ENCODE measurements at regions not wholly inside any gene's neighbourhood (a gene's known extent, or its start where the extent isn't known, plus 50 kb on each side); places are given as distances from the start of the nearest gene placed in this dataset.
A peak's percentile ranks its signal among the peaks of the same experiment; 100 is the strongest.

GRCh38 chr5:26828294-26828693, 210.1 kb downstream of the CDH9 start:
- DNase-seq: no peak

DNA sequence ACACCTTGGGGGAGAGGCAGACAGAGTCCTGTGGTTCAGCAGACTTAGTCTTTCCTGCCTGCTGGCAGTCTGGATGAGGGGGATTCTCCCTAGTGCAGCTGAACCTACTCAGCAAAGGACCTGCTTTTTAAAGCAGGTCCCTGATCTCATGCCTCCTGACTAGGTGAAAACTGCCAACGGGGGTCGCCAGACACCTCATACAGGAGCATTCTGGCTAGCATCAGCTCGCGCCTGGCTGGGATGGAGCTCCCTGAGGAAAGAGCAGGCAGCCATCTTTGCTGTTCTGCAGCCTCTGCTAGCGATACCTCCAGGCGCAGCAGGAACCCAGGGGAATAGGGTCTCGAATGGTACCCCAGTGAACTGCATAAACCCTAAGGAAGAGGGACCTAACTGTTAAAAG, 225.2 kb downstream of the CDH9 start:
- no peak for DNase-seq

- DNase-seq: no peak
Observed at GRCh38 chr5:26812714-26813113, 225.7 kb downstream of the CDH9 start.

DNA sequence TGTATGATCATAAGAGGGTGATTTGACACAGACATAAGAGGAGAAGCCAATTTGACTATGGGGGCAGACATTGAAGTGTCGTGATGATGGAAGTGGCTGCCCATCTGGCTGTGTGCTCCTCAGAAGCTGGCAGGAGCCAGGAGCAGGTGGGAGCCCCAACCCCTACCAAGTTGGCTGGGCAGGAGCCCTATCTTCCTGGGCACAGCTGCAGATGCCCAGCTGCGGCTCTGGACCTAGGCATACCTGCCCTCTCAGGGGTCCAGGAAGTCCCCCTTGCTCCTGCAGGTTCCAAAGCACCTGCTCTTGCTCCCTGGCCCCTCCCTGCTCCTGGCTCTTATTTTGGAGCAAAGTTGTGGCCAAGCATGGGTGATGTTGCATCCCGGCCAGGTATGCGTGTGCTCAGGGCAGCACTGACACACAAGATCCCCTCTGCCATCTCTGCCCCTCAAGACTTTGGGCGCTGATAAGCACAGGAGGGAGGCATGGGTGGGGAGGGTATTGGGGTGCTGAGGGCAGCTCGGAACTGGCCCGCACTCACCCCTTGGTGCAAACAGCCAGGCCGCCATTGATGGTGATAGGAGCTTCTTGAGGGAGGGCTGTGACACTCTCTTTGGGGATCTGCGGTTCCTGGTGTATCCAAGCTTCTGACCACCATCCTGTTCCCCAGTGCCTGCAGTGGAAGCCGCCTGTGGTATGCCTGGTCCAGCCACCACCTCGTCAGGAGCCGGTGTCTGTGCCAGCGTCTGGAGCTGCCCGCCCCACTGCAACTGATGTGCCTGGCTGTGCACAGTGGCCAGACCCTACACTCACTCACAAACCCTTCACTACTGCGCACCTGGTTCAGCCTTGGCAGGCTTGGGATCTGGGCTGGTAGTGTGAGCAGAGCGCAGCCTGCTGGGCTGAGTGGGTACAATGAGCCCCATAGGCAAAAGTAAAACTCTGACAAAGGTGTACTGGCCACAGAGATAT, 230.9 kb downstream of the CDH9 start:
- no peak for DNase-seq

DNA sequence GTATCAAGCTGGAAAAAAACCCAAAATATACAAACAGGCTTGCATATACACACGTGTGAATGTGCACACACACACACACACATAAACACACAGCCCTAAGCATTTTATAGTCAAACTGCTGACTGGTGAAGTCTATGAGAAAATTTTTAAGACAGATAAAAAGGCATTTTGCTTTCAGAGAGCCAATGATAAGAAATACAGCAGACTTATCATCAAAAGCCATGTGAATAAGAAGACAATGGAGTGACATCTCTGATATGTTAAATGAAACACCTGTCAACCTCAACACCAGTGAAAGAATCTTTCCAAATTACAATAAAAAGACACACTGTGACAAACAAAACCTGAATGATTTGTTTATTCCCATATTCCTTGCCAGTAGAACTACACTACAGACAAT, 233.3 kb downstream of the CDH9 start:
- no peak for DNase-seq

GRCh38 chr5:26802944-26803343, 235.4 kb downstream of the CDH9 start:
- no peak for DNase-seq

DNA sequence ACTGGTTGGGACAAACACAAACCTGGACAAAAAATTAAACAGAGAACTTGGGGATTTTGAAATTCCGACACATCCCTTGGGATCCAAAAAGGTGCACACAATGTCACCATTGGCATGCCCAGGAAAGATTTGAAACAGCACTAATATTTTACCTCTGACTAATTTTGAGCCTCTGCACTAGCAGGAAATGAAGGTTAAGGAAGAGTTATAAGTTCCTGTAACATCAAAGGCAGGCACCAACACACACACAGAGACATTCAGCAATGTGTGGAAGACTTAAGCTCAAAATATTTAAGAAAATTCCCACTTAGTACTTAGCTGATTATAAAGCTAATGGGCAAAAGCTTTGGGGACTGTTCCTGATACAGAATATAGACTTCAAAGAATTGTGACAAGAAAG, 247.0 kb downstream of the CDH9 start:
- DNase-seq: no peak

DNA sequence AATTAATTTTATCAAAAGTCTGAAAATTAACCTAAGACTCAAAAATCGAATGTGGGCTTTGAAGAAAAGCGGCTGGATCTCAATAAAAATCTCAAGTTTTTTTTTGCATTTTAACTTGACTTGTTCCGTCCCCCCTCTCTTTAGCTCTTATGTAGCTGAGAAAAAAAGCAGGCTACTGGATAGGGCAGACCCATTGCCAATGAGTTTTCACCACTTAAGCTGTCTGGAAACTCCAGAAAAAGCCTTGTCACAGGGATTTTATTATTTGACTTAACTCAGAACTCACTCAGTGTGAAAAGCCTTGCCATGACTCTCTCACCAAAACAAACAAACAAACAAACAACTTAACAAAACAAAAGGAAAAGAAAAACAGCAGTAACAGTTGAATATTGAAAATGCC, 247.4 kb downstream of the CDH9 start:
- no peak for DNase-seq

- DNase-seq: peak; percentile 18
Observed at GRCh38 chr5:26763215-26763614, 275.2 kb downstream of the CDH9 start.

- no peak for DNase-seq
Observed at GRCh38 chr5:26761446-26761845, 276.9 kb downstream of the CDH9 start.

GRCh38 chr5:26761045-26761444, 277.3 kb downstream of the CDH9 start:
- no peak for DNase-seq

GRCh38 chr5:26757941-26758340, 280.4 kb downstream of the CDH9 start:
- DNase-seq: peak; percentile 85

GRCh38 chr5:26749829-26750228, 288.6 kb downstream of the CDH9 start:
- DNase-seq: no peak

DNA sequence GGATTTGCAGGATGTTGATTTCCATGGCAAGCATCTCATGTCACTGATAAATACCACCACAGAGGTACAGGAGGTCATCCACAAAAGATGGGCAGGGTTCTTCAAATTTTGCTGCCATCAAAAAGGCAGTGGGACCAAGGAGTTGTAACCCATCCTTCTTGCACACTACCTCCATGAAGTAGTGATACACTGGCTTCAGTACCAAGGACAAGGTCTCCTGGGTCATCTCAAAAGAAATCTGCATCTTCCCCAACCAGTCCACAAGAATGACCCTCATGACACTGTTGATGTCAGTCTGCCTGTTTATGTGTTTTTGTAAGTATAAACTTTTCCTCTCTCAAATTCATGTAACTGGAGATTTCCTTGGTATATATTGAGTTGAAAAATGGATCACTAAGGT, 298.2 kb downstream of the CDH9 start:
- no peak for DNase-seq

GRCh38 chr5:26737348-26738265, 300.8 kb downstream of the CDH9 start:
- no peak for DNase-seq

- no peak for DNase-seq
Observed at GRCh38 chr5:26727916-26728315, 310.5 kb downstream of the CDH9 start.

DNA sequence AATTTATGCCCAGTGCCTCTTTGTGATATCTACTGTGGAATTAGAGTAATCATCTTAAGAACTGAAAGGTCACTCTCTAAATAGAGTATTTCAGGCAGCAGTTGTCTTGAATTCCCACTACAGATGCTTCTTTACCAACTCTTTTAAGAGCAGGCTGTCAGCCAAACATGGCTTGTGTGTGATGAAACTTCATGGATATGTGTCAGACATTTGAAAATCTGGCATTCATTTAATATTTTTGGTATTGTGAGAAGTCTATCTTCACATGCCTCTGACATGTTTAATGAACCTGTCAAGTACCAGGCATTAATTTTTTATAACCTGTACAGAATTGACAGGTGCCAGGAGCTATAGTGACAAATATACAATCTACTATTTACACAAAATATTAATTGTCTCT, 318.6 kb downstream of the CDH9 start:
- no peak for DNase-seq

GRCh38 chr5:26700759-26701384, 337.5 kb downstream of the CDH9 start:
- peak; percentile 42 for DNase-seq

GRCh38 chr5:26692952-26693351, 345.4 kb downstream of the CDH9 start:
- no peak for DNase-seq

GRCh38 chr5:26691486-26691885, 346.9 kb downstream of the CDH9 start:
- peak; percentile 38 for DNase-seq

DNA sequence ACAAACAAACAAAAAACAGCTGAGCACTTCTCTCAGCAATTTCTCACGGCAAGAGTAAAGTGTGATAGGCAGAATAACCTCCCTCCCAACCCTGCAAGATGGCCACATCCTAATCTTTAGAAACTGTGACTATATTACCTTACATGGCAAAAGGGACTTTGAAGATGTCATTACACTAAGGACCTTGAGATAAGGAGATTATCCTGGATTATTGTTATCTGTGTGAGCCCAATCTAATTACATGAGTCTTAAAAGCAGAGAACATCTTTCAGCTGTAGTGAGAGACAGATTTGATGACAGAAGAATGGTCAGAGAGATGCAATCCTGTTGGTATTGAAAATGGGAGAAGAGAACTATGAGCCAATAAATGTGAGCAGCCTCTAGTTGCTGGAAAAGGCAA, 347.9 kb downstream of the CDH9 start:
- no peak for DNase-seq

DNA sequence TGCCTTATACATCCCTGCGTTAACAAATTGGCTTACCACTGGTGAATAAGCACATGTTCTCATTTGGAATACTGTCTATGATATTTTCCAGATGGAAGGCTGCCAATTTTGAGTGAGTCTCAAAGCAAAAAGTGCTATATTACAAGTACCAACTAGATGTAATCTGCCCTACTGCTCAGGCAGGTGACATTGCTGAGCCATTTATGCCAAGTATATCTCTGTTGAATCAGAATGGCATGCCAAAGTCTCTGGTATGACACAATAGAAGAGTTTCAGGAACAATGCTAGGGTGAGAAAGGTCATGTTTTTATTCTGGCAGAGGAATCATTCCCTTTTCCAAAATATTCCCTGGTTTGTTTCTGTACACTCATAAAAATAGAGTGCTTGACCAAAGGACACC, 356.5 kb downstream of the CDH9 start:
- no peak for DNase-seq

- no peak for DNase-seq
Observed at GRCh38 chr5:26674846-26675245, 363.5 kb downstream of the CDH9 start.
